ENCODE measurements at regions not wholly inside any gene's neighbourhood (a gene's known extent, or its start where the extent isn't known, plus 50 kb on each side); places are given as distances from the start of the nearest gene placed in this dataset.

GRCh38 chr10:131429942-131430341, 118.4 kb upstream of the TCERG1L start:
- Mint-ChIP-seq H3K9me3 (no peaks in the 10 kb centered on the region), H3K36me3 (ENCODE audit: low read depth) (no peaks in the 10 kb centered on the region), H3K4me1 (no peaks in the 10 kb centered on the region), H3K27ac (ENCODE audit: unreplicated experiment) (no peak overlapping the region), H3K27me3 (ENCODE audit: low read depth) (peaks cover 7% of the 10 kb centered on the region), H3K4me3 (no peak overlapping the region)
- TF ChIP-seq CTCF (conservative IDR thresholded peaks at IDR 0.05): no peak
- DNase-seq (ENCODE audit: low read depth, low spot score): no peak

GRCh38 chr10:131430716-131431412, 119.3 kb upstream of the TCERG1L start:
- no peak for TF ChIP-seq CTCF (conservative IDR thresholded peaks at IDR 0.05)
- Mint-ChIP-seq H3K27me3 (ENCODE audit: low read depth) (peaks cover 7% of the 10 kb centered on the region), H3K36me3 (ENCODE audit: low read depth) (no peaks in the 10 kb centered on the region), H3K27ac (ENCODE audit: unreplicated experiment) (no peak overlapping the region), H3K4me1 (no peaks in the 10 kb centered on the region), H3K4me3 (no peak overlapping the region), H3K9me3 (no peaks in the 10 kb centered on the region)
- no peak for DNase-seq (ENCODE audit: low read depth, low spot score)

- no peaks in the 10 kb centered on the region for H3K9me3 Mint-ChIP-seq
- TF ChIP-seq CTCF (conservative IDR thresholded peaks at IDR 0.05): no peak
- H3K36me3 Mint-ChIP-seq (ENCODE audit: low read depth): no peaks in the 10 kb centered on the region
Measured at GRCh38 chr10:131431533-131431932, 120.0 kb upstream of the TCERG1L start.

GRCh38 chr10:131431978-131432690, 120.6 kb upstream of the TCERG1L start:
- Mint-ChIP-seq H3K4me3 (no peak overlapping the region), H3K9me3 (no peaks in the 10 kb centered on the region), H3K4me1 (no peaks in the 10 kb centered on the region), H3K27ac (ENCODE audit: unreplicated experiment) (no peak overlapping the region), H3K36me3 (ENCODE audit: low read depth) (no peaks in the 10 kb centered on the region), H3K27me3 (ENCODE audit: low read depth) (peaks cover 7% of the 10 kb centered on the region)
- no peak for TF ChIP-seq CTCF (conservative IDR thresholded peaks at IDR 0.05)
- DNase-seq (ENCODE audit: low read depth, low spot score): no peak

More at GRCh38 chr10:131431533-131431932, 120.0 kb upstream of the TCERG1L start:
- Mint-ChIP-seq H3K27ac (ENCODE audit: unreplicated experiment) (no peak overlapping the region), H3K27me3 (ENCODE audit: low read depth) (peaks cover 7% of the 10 kb centered on the region), H3K4me3 (no peak overlapping the region), H3K4me1 (no peaks in the 10 kb centered on the region)
- no peak for DNase-seq (ENCODE audit: low read depth, low spot score)

- Mint-ChIP-seq H3K27me3 (ENCODE audit: low read depth) (peaks cover 7% of the 10 kb centered on the region), H3K4me3 (no peak overlapping the region), H3K27ac (ENCODE audit: unreplicated experiment) (no peak overlapping the region), H3K9me3 (no peaks in the 10 kb centered on the region), H3K4me1 (peaks cover 6% of the 10 kb centered on the region), H3K36me3 (ENCODE audit: low read depth) (no peaks in the 10 kb centered on the region)
- TF ChIP-seq CTCF (conservative IDR thresholded peaks at IDR 0.05): no peak
- no peak for DNase-seq (ENCODE audit: low read depth, low spot score)
Measured at GRCh38 chr10:131433568-131433967, 122.0 kb upstream of the TCERG1L start.

Data from neural crest cell (in vitro differentiated cells).